AG04450 (cell line): ENCODE measurements at regions not wholly inside any gene's neighbourhood (a gene's known extent, or its start where the extent isn't known, plus 50 kb on each side); places are given as distances from the start of the nearest gene placed in this dataset. TPM values are rescaled to one million over a fixed set of nuclear protein-coding genes. Genes with fewer than 3 reads are reported as not detected.

Experiments
- CTCF ChIA-PET: fragments of 300-600, 350-600 bp; formaldehyde crosslinking; extraction: SDS; loops from one replicate; lab custom pipeline; 2022; ENCODE audit warnings: antibody characterized with exemption, inconsistent platforms; lab: Charles Lee
- POLR2A ChIA-PET: fragments of 350-600 bp; formaldehyde crosslinking; extraction: SDS; loops from one replicate; lab custom pipeline; 2021; ENCODE audit warnings: antibody characterized with exemption, inconsistent platforms; lab: Yijun Ruan, JAX
- DNase-seq: peaks from one replicate; pipeline ENCODE4 v3.0.0-alpha.2; 2011; ENCODE audit warnings: low read depth, low spot score
- H3K27ac ChIP-seq: one replicate; pipeline ENCODE4 v1.5.1; 2012; ENCODE audit warnings: low read depth, low read length, control low read depth
- H3K27me3 ChIP-seq: one replicate; pipeline ENCODE4 v1.6.0; 2012; ENCODE audit warnings: low read length; ENCODE audit not compliant: control insufficient read depth, insufficient read depth
- H3K4me3 ChIP-seq: 2 replicates; pipeline ENCODE4 v1.5.1; 2011; ENCODE audit warnings: mild to moderate bottlenecking, low read depth, low read length, control low read depth
- H3K9me3 ChIP-seq: 2 replicates; pipeline ENCODE4 v1.5.1; 2012; ENCODE audit warnings: low read length; ENCODE audit not compliant: control insufficient read depth, insufficient read depth
- small RNA-seq: library from RNA; depleted of rRNA; stranded (forward); fragments of <200 nt; gene quantifications from one replicate; pipeline ENCODE3, GENCODE V24; 2012; ENCODE audit warnings: low read depth; ENCODE audit not compliant: insufficient read length
- TF ChIP-seq, protein P1 (sequence below): IDR thresholded peaks from 2 replicates; pipeline ENCODE4 v1.5.1; 2011; ENCODE audit warnings: low read depth, low read length, control low read depth, inconsistent platforms

DNA sequence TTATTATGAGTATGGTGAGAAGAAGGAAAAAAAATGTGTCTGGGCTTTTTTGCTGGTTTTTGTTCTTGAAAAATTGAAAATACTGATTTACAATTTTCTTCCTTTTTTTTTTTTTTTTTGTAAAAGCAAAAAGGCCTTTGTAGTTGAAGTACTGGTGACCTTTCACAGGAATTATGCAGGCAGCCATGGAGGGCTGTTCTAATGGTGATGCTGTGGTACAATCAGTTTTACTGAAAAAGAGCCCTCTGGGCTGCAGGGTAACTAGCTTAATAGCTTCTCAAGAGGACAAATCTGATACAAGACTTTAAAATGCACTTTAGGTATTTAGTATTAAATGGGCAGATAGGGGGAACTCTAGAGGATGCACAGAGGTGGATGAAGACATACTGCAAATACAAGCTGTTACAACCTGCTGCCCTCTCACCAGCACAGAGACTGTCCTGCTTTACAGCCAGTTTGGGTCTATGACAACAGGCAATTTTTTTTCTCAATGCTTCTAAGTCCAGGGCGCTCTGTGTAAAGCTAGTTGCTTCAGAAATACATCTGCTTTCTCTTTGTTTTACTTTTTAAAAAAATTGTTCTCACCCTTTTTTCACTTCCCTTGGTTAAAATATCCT is 61.6 kb upstream of the HS3ST5 start:
- TF ChIP-seq, protein P1, sequence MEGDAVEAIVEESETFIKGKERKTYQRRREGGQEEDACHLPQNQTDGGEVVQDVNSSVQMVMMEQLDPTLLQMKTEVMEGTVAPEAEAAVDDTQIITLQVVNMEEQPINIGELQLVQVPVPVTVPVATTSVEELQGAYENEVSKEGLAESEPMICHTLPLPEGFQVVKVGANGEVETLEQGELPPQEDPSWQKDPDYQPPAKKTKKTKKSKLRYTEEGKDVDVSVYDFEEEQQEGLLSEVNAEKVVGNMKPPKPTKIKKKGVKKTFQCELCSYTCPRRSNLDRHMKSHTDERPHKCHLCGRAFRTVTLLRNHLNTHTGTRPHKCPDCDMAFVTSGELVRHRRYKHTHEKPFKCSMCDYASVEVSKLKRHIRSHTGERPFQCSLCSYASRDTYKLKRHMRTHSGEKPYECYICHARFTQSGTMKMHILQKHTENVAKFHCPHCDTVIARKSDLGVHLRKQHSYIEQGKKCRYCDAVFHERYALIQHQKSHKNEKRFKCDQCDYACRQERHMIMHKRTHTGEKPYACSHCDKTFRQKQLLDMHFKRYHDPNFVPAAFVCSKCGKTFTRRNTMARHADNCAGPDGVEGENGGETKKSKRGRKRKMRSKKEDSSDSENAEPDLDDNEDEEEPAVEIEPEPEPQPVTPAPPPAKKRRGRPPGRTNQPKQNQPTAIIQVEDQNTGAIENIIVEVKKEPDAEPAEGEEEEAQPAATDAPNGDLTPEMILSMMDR, result no peak
- no peak for DNase-seq

DNA sequence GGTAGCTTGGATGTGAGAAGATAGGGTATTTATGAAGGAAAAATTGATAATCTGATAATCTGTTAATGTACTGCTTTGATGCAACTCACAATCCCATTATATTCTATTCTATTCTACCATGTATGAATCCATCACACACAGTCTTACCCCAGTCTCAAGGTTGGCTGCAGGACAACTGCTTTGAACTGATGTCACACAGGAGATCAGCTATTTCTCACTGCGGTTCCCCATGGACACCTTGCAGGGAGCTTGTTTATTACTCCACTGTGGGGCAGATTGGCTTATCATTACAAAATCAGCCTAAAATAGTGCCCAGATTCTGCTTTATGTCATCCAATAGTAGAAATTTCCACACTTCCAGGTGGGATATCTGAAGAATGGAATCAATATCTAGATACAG is 61.0 kb upstream of the HS3ST5 start:
- no peak for DNase-seq
- ChIA-PET CTCF (interaction anchor here (0.7 kb wide), 1 partner anchor 83 kb away, joined by 3 read pairs; no protein-coding TSS in a partner anchor), POLR2A (no interaction called here)
- no peaks in the 10 kb centered on the region for H3K9me3 ChIP-seq
- no peaks in the 10 kb centered on the region for H3K27me3 ChIP-seq
- TF ChIP-seq, protein P1, result no peak
- no peak overlapping the region for H3K4me3 ChIP-seq
- no peak overlapping the region for H3K27ac ChIP-seq

More for the DNA sequence above, 61.6 kb upstream of the HS3ST5 start:
- Histone ChIP-seq H3K4me3 (no peak overlapping the region), H3K9me3 (no peaks in the 10 kb centered on the region), H3K27me3 (no peaks in the 10 kb centered on the region), H3K27ac (no peak overlapping the region)
- ChIA-PET CTCF (interaction anchor here (0.7 kb wide), 1 partner anchor 83 kb away, joined by 3 read pairs; no protein-coding TSS in a partner anchor), POLR2A (no interaction called here)

DNA sequence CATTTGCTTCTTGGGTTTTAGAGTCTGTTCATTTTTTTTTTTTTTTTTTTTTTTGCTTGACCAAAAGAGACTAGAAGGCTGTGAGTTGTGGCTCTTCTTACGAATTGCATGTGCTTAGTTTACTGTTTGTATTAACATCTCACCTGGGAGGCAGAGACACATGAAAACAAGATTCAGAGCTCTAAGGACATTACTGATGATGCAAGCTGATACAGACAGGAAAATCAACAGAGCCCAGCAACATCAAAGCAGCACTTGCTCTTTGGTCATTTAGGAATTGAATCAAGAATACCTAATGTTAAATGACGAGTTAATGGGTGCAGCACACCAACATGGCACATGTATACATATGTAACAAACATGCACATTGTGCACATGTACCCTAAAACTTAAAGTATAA is 55.7 kb upstream of the HS3ST5 start:
- CTCF ChIA-PET, result no interaction called here
- POLR2A ChIA-PET, result no interaction called here
- no peaks in the 10 kb centered on the region for H3K27me3 ChIP-seq
- H3K9me3 ChIP-seq, result no peaks in the 10 kb centered on the region
- TF ChIP-seq, protein P1, result no peak
- H3K27ac ChIP-seq, result no peak overlapping the region
- no peak overlapping the region for H3K4me3 ChIP-seq
- DNase-seq, result no peak

Small RNA genes lying in the stretch of these regions (small RNA-seq; reads per million reads assigned to genes)
- gene AL606845.1 (not detected), gene RNU6-475P (not detected)
